ENCODE measurements at regions not wholly inside any gene's neighbourhood (a gene's known extent, or its start where the extent isn't known, plus 50 kb on each side); places are given as distances from the start of the nearest gene placed in this dataset.

DNA sequence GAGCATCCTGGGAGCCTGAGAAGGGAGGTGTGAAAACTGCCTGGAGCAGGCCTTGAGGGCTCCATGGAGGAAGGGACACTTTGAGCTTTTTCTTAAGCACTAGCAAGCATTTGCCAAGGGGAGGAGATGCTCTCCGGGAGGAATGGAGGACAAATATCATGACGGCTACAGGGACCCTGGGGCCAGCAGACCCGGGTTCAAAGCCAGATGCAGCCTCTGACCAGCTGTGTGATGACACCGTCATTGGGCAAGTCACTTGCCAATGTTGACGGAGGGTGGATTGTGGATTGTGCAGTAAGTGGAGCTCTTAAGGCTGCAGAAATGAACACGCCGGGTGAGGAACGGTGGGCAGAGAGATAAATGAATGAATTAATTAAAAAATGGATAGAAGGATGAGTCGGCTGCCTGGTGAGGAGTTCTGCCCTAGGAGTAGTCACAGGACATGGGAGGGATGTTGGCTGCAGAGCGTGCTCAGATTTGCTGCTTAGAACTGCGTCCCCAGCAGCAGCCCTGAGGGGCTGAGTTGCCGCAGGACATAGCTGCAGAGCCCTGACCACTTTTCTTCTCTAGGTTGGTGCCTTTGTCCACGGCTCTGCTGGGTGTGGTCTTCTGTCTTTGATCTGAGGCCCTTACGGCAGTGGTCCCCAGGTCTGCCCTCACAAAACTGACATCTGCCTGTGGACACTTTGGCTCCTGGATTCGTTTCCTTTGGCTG is 507.6 kb downstream of the NPHP4 start:
- Histone ChIP-seq H3K4me1 (ENCODE audit: control insufficient read depth, insufficient read depth, low read length) (no peaks in the 10 kb centered on the region), H3K4me3 (ENCODE audit: low read depth, low read length) (no peak overlapping the region), H3K9ac (ENCODE audit: low read length) (no peak overlapping the region), H3K27ac (ENCODE audit: low read depth, low read length) (no peak overlapping the region), H3K27me3 (ENCODE audit: control insufficient read depth, insufficient read depth, low read length) (peaks cover 13% of the 10 kb centered on the region), H3K36me3 (ENCODE audit: control insufficient read depth, insufficient read depth, low read length) (no peaks in the 10 kb centered on the region), H3K9me3 (ENCODE audit: control insufficient read depth, insufficient read depth, low read depth, low read length) (no peaks in the 10 kb centered on the region)

DNA sequence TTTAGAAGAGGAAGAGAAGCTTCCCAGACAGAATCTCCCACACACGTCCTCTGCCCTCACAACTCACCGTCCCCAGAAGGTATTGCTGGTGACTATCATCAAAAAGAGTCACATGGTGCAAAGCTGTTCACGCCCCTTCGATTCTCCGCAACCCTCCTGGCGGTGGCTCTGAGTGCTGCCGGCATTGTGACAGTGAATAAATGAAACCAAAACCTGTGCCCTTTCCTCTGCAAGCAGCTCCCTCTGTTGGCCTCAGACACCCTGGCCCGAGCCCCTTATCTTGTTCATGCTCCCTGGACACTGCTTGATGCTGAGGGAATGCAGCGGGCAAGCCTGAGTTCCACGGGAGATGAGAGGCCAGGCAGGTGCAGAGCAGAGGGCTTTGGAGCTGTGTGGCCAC is 510.3 kb downstream of the NPHP4 start:
- peaks cover 13% of the 10 kb centered on the region for H3K27me3 ChIP-seq (ENCODE audit: control insufficient read depth, insufficient read depth, low read length)
- no peak overlapping the region for H3K4me3 ChIP-seq (ENCODE audit: low read depth, low read length)
- H3K27ac ChIP-seq (ENCODE audit: low read depth, low read length), result no peak overlapping the region
- no peak overlapping the region for H3K9ac ChIP-seq (ENCODE audit: low read length)
- no peaks in the 10 kb centered on the region for H3K9me3 ChIP-seq (ENCODE audit: control insufficient read depth, insufficient read depth, low read depth, low read length)
- no peaks in the 10 kb centered on the region for H3K36me3 ChIP-seq (ENCODE audit: control insufficient read depth, insufficient read depth, low read length)
- no peaks in the 10 kb centered on the region for H3K4me1 ChIP-seq (ENCODE audit: control insufficient read depth, insufficient read depth, low read length)

DNA sequence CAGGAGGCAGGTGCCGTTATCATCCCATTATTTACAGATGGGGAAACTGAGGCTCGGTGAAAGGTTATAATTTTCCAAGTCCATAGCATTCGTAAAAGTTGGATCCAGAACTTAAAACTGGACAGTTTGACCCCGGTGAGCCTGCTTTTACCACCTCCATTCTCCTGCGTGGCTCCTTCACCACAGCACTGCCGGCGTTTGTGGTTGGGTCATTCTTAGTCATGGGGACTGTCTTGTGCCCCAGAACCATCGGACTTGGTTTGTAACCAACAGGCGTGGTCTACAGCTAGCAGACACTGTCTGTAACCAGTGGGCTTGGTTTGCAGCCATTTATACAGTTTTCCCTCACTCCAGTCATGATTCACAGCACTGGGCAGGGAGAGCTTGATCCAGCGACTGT is 511.3 kb downstream of the NPHP4 start:
- no peaks in the 10 kb centered on the region for H3K36me3 ChIP-seq (ENCODE audit: control insufficient read depth, insufficient read depth, low read length)
- H3K9ac ChIP-seq (ENCODE audit: low read length), result no peak overlapping the region
- no peak overlapping the region for H3K27ac ChIP-seq (ENCODE audit: low read depth, low read length)
- peaks cover 4% of the 10 kb centered on the region; the same call in 1 of the 2 replicates for H3K4me1 ChIP-seq (ENCODE audit: control insufficient read depth, insufficient read depth, low read length)
- H3K9me3 ChIP-seq (ENCODE audit: control insufficient read depth, insufficient read depth, low read depth, low read length), result no peaks in the 10 kb centered on the region
- peaks cover 13% of the 10 kb centered on the region for H3K27me3 ChIP-seq (ENCODE audit: control insufficient read depth, insufficient read depth, low read length)
- H3K4me3 ChIP-seq (ENCODE audit: low read depth, low read length), result no peak overlapping the region

DNA sequence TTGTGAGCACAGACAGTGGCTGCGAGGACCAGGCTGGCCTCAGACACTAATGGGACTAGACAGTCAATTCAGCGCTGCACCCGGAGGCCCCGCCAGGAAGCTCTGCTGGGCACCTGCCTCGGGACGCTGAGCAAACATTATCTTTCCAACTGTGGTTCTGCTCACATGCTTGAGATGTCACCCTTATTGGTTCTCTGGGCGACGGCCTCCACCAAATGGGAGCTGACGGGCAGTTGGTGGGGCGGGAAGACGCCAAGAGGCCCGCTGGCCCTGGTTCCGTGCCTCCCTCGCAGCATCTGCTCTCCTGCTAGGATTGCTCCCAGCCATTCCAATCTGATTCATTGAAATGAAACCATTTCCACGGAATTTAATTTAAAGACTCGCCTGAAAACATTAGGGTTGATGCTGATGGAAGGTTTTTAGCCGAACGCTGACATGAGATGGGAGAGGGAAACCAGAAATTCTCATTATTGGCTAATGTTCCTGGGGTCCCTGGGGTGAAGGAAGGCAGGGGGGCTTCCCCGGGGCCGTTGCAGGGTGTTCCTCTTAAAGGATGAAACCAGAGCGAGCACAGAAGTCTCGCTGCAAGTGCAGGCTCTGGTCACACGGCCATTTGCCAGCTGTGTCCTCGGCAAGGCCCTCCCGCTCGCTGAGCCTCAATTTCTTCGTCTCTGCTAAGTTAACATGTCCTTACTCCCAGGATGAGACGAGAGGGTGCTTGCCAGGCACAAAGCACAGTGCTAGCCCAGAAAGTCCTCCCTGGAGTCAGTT is 512.2 kb downstream of the NPHP4 start:
- Histone ChIP-seq H3K27me3 (ENCODE audit: control insufficient read depth, insufficient read depth, low read length) (peaks cover 13% of the 10 kb centered on the region), H3K4me3 (ENCODE audit: low read depth, low read length) (no peak overlapping the region), H3K9me3 (ENCODE audit: control insufficient read depth, insufficient read depth, low read depth, low read length) (no peaks in the 10 kb centered on the region), H3K4me1 (ENCODE audit: control insufficient read depth, insufficient read depth, low read length) (peaks cover 12% of the 10 kb centered on the region), H3K36me3 (ENCODE audit: control insufficient read depth, insufficient read depth, low read length) (no peaks in the 10 kb centered on the region), H3K9ac (ENCODE audit: low read length) (no peak overlapping the region), H3K27ac (ENCODE audit: low read depth, low read length) (no peak overlapping the region)

DNA sequence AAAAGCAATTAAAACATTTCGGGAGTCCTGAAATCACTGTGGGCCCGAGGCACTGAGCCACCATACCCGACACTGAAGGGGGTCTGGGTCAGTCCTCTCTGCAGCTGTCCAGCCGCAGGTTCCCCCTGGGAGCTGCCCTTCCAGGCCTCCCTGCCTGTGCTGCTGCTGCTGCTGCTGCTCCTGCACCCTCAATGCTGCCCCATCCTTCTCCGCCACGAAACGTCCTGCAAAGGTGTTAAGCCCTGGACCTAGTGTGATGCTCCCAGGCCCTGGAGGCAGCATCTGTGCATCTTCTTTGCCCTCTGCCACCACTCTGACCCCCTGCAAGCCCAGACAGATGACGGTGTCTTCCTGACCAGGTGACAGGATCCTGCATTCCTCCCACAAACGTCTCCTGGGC is 513.3 kb downstream of the NPHP4 start:
- Histone ChIP-seq H3K27me3 (ENCODE audit: control insufficient read depth, insufficient read depth, low read length) (peaks cover 19% of the 10 kb centered on the region), H3K27ac (ENCODE audit: low read depth, low read length) (no peak overlapping the region), H3K9me3 (ENCODE audit: control insufficient read depth, insufficient read depth, low read depth, low read length) (no peaks in the 10 kb centered on the region), H3K4me3 (ENCODE audit: low read depth, low read length) (no peak overlapping the region), H3K9ac (ENCODE audit: low read length) (no peak overlapping the region), H3K36me3 (ENCODE audit: control insufficient read depth, insufficient read depth, low read length) (no peaks in the 10 kb centered on the region), H3K4me1 (ENCODE audit: control insufficient read depth, insufficient read depth, low read length) (peaks cover 13% of the 10 kb centered on the region)

DNA sequence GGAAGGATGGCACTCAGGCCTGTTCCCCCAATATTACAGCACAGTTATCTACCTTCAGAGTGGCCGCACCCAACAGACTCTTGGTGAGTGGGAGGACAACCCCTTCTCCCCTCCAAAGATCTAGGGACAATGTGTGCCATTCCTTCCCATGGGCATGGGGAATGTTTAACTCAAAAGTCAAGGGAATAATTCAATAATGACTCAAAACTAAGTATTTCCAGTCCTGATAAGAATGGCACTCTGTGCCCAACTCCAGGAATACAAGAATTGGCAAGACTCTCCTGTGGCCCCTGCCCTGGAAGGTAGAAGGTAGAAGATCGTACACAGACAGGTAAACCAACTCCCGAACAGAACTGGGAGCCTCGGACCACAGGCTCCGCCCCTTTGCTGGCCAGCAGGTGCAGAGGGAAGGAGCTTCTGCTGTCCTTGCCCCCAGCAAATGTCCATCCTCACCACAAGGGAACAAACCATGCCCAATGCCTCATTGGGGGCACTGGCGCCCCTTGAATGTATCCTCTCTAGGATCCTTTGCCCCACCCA is 514.0 kb downstream of the NPHP4 start:
- Histone ChIP-seq H3K4me1 (ENCODE audit: control insufficient read depth, insufficient read depth, low read length) (peaks cover 13% of the 10 kb centered on the region), H3K9ac (ENCODE audit: low read length) (no peak overlapping the region), H3K27ac (ENCODE audit: low read depth, low read length) (no peak overlapping the region), H3K36me3 (ENCODE audit: control insufficient read depth, insufficient read depth, low read length) (no peaks in the 10 kb centered on the region), H3K4me3 (ENCODE audit: low read depth, low read length) (no peak overlapping the region), H3K27me3 (ENCODE audit: control insufficient read depth, insufficient read depth, low read length) (peaks cover 20% of the 10 kb centered on the region), H3K9me3 (ENCODE audit: control insufficient read depth, insufficient read depth, low read depth, low read length) (no peaks in the 10 kb centered on the region)

DNA sequence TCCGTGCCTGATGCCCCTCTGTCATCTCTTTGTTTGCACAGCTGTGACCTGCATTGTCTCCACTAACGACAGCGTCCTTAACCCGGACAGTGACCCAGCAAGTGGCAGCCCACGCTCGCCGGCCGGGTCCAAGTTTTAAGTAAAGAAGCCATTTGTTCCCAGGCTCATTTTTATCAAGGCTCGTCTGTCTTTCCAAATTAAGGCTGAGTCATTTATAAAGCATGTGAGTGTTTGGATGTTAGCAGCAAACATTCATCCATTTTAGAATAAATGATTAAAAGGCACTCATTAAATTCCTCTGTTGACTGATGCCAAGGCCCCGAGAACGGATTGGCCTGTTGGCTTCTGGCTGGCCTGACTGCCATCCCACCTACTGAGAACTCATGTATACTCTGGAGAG is 514.5 kb downstream of the NPHP4 start:
- Histone ChIP-seq H3K27ac (ENCODE audit: low read depth, low read length) (no peak overlapping the region), H3K4me3 (ENCODE audit: low read depth, low read length) (no peak overlapping the region), H3K9me3 (ENCODE audit: control insufficient read depth, insufficient read depth, low read depth, low read length) (no peaks in the 10 kb centered on the region), H3K36me3 (ENCODE audit: control insufficient read depth, insufficient read depth, low read length) (no peaks in the 10 kb centered on the region), H3K27me3 (ENCODE audit: control insufficient read depth, insufficient read depth, low read length) (peaks cover 24% of the 10 kb centered on the region), H3K4me1 (ENCODE audit: control insufficient read depth, insufficient read depth, low read length) (peaks cover 13% of the 10 kb centered on the region), H3K9ac (ENCODE audit: low read length) (no peak overlapping the region)

DNA sequence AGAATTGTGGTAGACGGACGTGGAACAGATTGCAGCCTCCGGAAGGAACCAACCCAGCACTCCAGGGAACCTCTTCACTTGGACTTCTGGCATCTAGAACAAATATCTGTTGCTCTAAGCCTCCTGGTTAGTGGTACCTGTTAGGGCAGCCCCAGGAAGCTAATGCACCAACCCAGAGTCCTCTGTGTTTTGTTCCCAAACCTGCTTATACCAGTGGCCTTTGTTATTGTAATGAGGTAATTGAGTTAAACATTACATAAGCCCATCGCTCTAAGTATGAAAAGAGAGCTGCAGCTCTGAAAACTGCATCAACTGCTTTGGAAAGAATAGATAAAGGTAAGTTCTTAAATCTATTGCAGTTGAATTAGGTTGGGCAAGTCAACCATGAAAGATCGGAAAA is 516.7 kb downstream of the NPHP4 start:
- Histone ChIP-seq H3K9me3 (ENCODE audit: control insufficient read depth, insufficient read depth, low read depth, low read length) (no peaks in the 10 kb centered on the region), H3K36me3 (ENCODE audit: control insufficient read depth, insufficient read depth, low read length) (no peaks in the 10 kb centered on the region), H3K4me1 (ENCODE audit: control insufficient read depth, insufficient read depth, low read length) (peaks cover 13% of the 10 kb centered on the region), H3K27me3 (ENCODE audit: control insufficient read depth, insufficient read depth, low read length) (peaks cover 10% of the 10 kb centered on the region), H3K27ac (ENCODE audit: low read depth, low read length) (no peak overlapping the region), H3K4me3 (ENCODE audit: low read depth, low read length) (no peak overlapping the region), H3K9ac (ENCODE audit: low read length) (no peak overlapping the region)

DNA sequence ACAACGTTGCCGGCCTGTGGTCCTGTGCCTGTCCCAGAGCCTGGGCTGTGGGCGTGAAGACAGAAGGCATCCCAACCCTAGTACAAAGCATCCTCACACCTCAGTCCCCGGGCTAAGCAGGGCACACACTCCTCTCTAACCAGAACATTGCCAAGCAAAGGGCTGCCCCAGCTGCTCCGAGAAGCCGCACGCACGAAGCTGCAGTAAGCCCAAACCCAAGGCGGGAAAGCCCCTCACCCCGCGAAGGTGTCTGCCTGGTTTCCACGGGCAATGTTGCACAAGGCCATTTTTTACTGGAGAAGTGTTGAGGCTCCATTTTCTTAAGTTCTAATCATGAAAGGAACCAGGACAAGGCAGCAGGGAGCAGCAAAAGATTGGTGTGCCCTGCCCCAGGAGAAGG is 519.0 kb downstream of the NPHP4 start:
- H3K9me3 ChIP-seq (ENCODE audit: control insufficient read depth, insufficient read depth, low read depth, low read length), result peaks cover 7% of the 10 kb centered on the region; the same call in 1 of the 2 replicates
- no peak overlapping the region for H3K4me3 ChIP-seq (ENCODE audit: low read depth, low read length)
- H3K27me3 ChIP-seq (ENCODE audit: control insufficient read depth, insufficient read depth, low read length), result peaks cover 10% of the 10 kb centered on the region
- no peak overlapping the region for H3K9ac ChIP-seq (ENCODE audit: low read length)
- H3K4me1 ChIP-seq (ENCODE audit: control insufficient read depth, insufficient read depth, low read length), result peaks cover 13% of the 10 kb centered on the region
- H3K36me3 ChIP-seq (ENCODE audit: control insufficient read depth, insufficient read depth, low read length), result no peaks in the 10 kb centered on the region
- no peak overlapping the region for H3K27ac ChIP-seq (ENCODE audit: low read depth, low read length)

DNA sequence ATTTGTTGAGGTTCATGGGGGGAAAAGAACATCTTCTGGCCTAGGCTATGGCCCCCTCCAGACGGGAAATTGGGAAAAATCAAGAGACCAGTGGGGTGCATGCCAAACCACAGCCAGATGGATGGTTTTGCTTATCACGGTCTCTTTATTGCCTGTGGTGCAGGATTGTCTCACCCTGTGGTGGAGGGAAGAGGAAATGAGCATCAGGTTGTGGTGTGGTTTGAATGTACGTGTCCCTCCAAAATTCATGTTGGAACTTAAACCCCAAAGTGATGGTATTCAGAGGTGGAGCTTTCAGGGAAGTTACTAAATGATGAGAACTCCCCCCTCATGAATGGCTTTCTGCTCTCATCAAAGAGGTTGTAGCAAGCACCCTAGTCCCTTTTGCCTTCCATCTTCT is 525.7 kb downstream of the NPHP4 start:
- Histone ChIP-seq H3K27me3 (ENCODE audit: control insufficient read depth, insufficient read depth, low read length) (no peaks in the 10 kb centered on the region), H3K27ac (ENCODE audit: low read depth, low read length) (no peak overlapping the region), H3K4me1 (ENCODE audit: control insufficient read depth, insufficient read depth, low read length) (no peaks in the 10 kb centered on the region), H3K9me3 (ENCODE audit: control insufficient read depth, insufficient read depth, low read depth, low read length) (peaks cover 31% of the 10 kb centered on the region), H3K36me3 (ENCODE audit: control insufficient read depth, insufficient read depth, low read length) (no peaks in the 10 kb centered on the region), H3K9ac (ENCODE audit: low read length) (no peak overlapping the region), H3K4me3 (ENCODE audit: low read depth, low read length) (no peak overlapping the region)

DNA sequence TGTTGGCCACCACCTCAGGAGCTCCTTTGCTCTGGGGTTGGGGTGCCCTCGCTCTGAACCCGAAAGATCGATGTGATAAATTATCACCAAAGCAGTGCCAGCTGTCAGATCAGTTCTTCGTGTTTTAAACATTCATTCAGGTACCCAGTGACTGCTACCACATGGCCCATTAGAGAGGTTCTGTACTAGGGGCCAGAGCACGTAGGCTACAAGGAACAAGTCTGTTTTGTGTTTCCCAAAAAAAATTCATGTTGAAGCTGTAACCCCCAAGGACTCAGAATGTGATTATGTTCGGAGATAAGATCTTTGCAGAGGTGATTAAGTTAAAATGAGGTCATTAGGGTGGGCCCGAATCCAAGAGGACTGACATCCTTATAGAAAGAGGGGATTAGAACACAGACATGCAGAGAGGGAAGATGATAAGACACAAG is 526.9 kb downstream of the NPHP4 start:
- Histone ChIP-seq H3K9me3 (ENCODE audit: control insufficient read depth, insufficient read depth, low read depth, low read length) (peaks cover 41% of the 10 kb centered on the region), H3K36me3 (ENCODE audit: control insufficient read depth, insufficient read depth, low read length) (no peaks in the 10 kb centered on the region), H3K4me3 (ENCODE audit: low read depth, low read length) (no peak overlapping the region), H3K27me3 (ENCODE audit: control insufficient read depth, insufficient read depth, low read length) (no peaks in the 10 kb centered on the region), H3K27ac (ENCODE audit: low read depth, low read length) (no peak overlapping the region), H3K4me1 (ENCODE audit: control insufficient read depth, insufficient read depth, low read length) (no peaks in the 10 kb centered on the region), H3K9ac (ENCODE audit: low read length) (no peak overlapping the region)

Data from HUES6 (cell line).